AG04449 (cell line): ENCODE measurements at regions not wholly inside any gene's neighbourhood (a gene's known extent, or its start where the extent isn't known, plus 50 kb on each side); places are given as distances from the start of the nearest gene placed in this dataset.

Experiments
- CTCF ChIA-PET: fragments of 350-600 bp; formaldehyde crosslinking; extraction: SDS; loops from one replicate; lab custom pipeline; 2021; ENCODE audit warnings: antibody characterized with exemption; lab: Yijun Ruan, JAX
- POLR2A ChIA-PET: fragments of 400-600, 350-600 bp; formaldehyde crosslinking; extraction: SDS; loops from one replicate; lab custom pipeline; 2020; ENCODE audit warnings: antibody characterized with exemption, inconsistent platforms; lab: Yijun Ruan, JAX
- DNase-seq: peaks from one replicate; pipeline ENCODE4 v3.0.0-alpha.2; 2010; ENCODE audit warnings: low read depth, low spot score
- H3K4me3 ChIP-seq: 2 replicates; pipeline ENCODE4 v1.5.1; 2011; ENCODE audit warnings: low read depth, mild to moderate bottlenecking, control low read depth, low read length
- TF ChIP-seq, protein P1 (sequence below): IDR thresholded peaks from one replicate; pipeline ENCODE4 v1.5.1; 2011; ENCODE audit warnings: mild to moderate bottlenecking, moderate library complexity, low read length, control low read depth, inconsistent platforms; ENCODE audit not compliant: insufficient read depth; ENCODE audit errors: missing control alignments

DNA sequence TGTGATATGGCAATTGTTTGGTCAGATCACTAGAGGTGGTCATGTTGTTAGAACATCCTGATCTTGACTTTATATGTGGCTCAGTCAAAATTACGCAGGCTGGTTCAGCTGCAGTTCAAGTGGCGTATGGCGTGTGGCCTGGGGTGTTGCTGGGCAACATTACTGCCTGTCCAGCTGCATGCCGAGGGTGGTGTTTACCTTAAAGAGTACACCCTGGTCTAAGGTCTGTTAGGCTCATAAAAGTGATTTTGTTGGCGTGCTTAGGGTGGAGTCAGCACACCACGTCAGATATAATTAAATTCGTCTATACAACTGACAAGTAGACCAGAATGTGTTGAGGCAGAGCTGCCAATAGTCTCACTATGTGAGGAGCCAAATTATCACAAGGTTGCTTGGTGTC, 55.6 kb upstream of the NEDD9 start:
- H3K4me3 ChIP-seq, result no peak overlapping the region
- POLR2A ChIA-PET, result no interaction called here
- TF ChIP-seq, protein P1, sequence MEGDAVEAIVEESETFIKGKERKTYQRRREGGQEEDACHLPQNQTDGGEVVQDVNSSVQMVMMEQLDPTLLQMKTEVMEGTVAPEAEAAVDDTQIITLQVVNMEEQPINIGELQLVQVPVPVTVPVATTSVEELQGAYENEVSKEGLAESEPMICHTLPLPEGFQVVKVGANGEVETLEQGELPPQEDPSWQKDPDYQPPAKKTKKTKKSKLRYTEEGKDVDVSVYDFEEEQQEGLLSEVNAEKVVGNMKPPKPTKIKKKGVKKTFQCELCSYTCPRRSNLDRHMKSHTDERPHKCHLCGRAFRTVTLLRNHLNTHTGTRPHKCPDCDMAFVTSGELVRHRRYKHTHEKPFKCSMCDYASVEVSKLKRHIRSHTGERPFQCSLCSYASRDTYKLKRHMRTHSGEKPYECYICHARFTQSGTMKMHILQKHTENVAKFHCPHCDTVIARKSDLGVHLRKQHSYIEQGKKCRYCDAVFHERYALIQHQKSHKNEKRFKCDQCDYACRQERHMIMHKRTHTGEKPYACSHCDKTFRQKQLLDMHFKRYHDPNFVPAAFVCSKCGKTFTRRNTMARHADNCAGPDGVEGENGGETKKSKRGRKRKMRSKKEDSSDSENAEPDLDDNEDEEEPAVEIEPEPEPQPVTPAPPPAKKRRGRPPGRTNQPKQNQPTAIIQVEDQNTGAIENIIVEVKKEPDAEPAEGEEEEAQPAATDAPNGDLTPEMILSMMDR, result no peak
- DNase-seq, result no peak
- CTCF ChIA-PET, result interaction anchor here (0.6 kb wide), 1 partner anchor 9 kb away, joined by 3 read pairs; no protein-coding TSS in a partner anchor

DNA sequence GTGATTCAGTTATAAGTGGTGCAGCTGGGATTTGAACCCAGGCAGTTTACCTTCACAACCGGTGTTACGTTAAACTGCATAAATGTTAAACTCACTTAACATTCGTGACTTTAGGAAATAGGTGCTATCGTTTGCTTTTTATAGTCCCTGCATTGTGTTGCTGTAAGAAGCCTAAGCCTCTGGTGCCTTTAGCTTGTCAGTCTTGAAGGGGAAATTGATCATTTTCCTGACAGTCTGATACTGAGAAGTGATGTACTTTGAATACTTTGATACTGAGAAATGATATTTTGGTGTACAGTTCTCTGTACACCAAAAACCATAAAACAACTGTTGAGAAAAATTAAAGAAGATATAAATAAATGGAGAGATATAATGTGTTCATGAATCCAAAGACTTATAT, 52.5 kb upstream of the NEDD9 start:
- no peak overlapping the region for H3K4me3 ChIP-seq
- DNase-seq, result no peak
- ChIA-PET POLR2A (no interaction called here), CTCF (interaction anchor here (1.0 kb wide), 1 partner anchor 211 kb away, joined by 5 read pairs; no protein-coding TSS in a partner anchor)
- TF ChIP-seq, protein P1, result no peak

DNA sequence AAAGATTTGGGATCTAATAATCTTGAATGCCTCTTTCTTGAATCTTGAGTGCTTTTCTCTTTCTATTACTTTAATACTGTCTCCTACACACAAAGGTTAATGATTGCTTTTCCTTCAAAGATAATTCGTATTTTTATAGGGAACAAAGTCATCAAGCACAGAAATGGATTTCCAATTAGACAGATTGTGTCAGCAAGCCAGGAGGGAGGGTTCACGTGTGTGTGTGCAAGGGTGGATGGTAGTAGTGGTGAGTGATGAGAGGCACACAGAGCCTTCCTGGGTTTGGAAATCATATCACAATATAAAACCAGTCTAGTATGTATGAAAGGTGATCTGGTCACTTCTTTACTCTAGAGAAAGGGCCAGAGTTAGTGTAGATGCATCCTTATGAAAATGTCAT, 51.2 kb upstream of the NEDD9 start:
- no peak overlapping the region for H3K4me3 ChIP-seq
- POLR2A ChIA-PET, result no interaction called here
- no peak for DNase-seq
- CTCF ChIA-PET, result no interaction called here
- TF ChIP-seq, protein P1, result no peak

DNA sequence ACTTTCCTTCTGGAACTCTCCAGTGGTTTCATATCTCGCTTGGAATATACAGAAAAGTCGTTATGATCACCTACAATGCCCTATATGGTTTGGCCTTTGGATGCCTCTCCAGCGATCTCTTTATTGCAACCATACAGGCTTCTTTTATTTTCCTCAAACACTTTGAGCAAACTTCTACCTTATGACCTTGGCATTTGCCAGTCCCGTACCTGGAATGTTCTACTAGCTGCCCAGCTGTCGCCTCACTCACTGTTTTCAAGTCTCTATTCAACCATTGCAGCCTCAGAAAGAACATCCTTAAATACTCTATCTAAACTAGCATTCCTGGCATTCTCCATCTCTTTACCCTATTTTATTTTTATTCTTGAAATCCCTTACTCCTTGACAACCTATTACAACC, 50.4 kb upstream of the NEDD9 start:
- POLR2A ChIA-PET, result no interaction called here

More for the DNA sequence above, 50.4 kb upstream of the NEDD9 start:
- H3K4me3 ChIP-seq, result no peak overlapping the region
- TF ChIP-seq, protein P1, result no peak
- CTCF ChIA-PET, result no interaction called here
- no peak for DNase-seq
